ENCODE measurements at regions not wholly inside any gene's neighbourhood (a gene's known extent, or its start where the extent isn't known, plus 50 kb on each side); places are given as distances from the start of the nearest gene placed in this dataset.
"Not testable (repeated sequence)": the region's sequence is repeated elsewhere in the genome, so short reads cannot be mapped to it uniquely, and the experiment has no call there.

- Histone ChIP-seq H3K4me1 (ENCODE audit: insufficient read depth, low read length) (no peaks in the 10 kb centered on the region; the same call in 1 of the 2 replicates), H3K27ac (ENCODE audit: low read length) (no peak overlapping the region), H3K36me3 (ENCODE audit: insufficient read depth, low read depth, low read length) (no peaks in the 10 kb centered on the region), H3K9ac (ENCODE audit: low read depth, low read length) (no peak overlapping the region), H3K4me3 (ENCODE audit: low read length) (no peak overlapping the region), H3K27me3 (ENCODE audit: insufficient read depth, low read length) (no peaks in the 10 kb centered on the region), H3K9me3 (ENCODE audit: insufficient read depth, low read depth, low read length) (no peaks in the 10 kb centered on the region)
These were observed 137.8 kb upstream of the TSC22D1 start for GRCh38 chr13:44713788-44714469.

DNA sequence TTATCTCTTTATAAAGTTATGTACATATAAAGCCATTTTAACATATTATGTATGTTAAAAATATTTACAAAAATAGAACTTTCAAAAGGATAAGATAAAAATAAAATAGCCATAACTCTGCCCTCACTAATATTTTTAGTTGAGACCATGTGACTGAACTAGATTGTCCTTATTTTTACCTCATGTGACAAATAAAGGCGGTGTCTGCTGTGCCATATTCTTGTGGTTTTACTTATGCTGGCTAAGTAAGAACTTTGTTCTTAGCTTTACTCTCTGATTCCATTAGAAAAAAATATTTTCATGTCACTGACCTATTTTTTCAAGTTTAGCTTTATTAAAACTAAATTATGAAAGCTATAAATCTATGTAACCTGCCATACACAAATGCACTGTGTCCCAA, 135.6 kb upstream of the TSC22D1 start:
- no peaks in the 10 kb centered on the region for H3K36me3 ChIP-seq (ENCODE audit: insufficient read depth, low read depth, low read length)
- H3K27me3 ChIP-seq (ENCODE audit: insufficient read depth, low read length): no peaks in the 10 kb centered on the region
- no peak overlapping the region for H3K27ac ChIP-seq (ENCODE audit: low read length)
- H3K4me3 ChIP-seq (ENCODE audit: low read length): no peak overlapping the region
- H3K4me1 ChIP-seq (ENCODE audit: insufficient read depth, low read length): no peaks in the 10 kb centered on the region; the same call in 1 of the 2 replicates
- no peak overlapping the region for H3K9ac ChIP-seq (ENCODE audit: low read depth, low read length)
- H3K9me3 ChIP-seq (ENCODE audit: insufficient read depth, low read depth, low read length): no peaks in the 10 kb centered on the region

- H3K4me1 ChIP-seq (ENCODE audit: insufficient read depth, low read length): no peaks in the 10 kb centered on the region; the same call in 1 of the 2 replicates
- H3K9me3 ChIP-seq (ENCODE audit: insufficient read depth, low read depth, low read length): no peaks in the 10 kb centered on the region
- H3K27ac ChIP-seq (ENCODE audit: low read length): no peak overlapping the region
- no peak overlapping the region for H3K4me3 ChIP-seq (ENCODE audit: low read length)
- no peaks in the 10 kb centered on the region for H3K36me3 ChIP-seq (ENCODE audit: insufficient read depth, low read depth, low read length)
- no peaks in the 10 kb centered on the region for H3K27me3 ChIP-seq (ENCODE audit: insufficient read depth, low read length)
- H3K9ac ChIP-seq (ENCODE audit: low read depth, low read length): no peak overlapping the region
These were observed 134.4 kb upstream of the TSC22D1 start for GRCh38 chr13:44710576-44710975.

DNA sequence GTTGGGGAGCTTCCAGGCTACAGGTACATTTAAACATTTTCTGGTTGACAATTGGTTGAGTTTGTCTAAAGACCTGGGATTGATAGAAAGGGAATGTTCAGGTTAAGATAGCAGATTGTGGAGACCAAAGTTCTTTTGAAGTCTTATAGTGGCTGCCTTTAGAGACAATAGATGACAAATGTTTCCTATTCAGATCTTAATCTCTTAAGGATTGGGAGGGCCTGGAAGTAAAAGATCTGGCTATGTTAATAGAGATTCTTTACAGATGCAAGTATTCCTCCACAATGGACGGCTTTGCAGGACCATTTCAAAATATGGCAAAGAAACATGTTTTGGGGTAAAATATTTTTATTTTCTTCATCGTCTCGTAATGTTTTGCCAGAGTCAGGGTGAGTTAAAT, 128.7 kb upstream of the TSC22D1 start:
- not testable (repeated sequence) for H3K4me1 ChIP-seq (ENCODE audit: insufficient read depth, low read length); H3K27me3 ChIP-seq (ENCODE audit: insufficient read depth, low read length); H3K4me3 ChIP-seq (ENCODE audit: low read length); H3K9me3 ChIP-seq (ENCODE audit: insufficient read depth, low read depth, low read length); H3K36me3 ChIP-seq (ENCODE audit: insufficient read depth, low read depth, low read length); H3K27ac ChIP-seq (ENCODE audit: low read length); H3K9ac ChIP-seq (ENCODE audit: low read depth, low read length)

DNA sequence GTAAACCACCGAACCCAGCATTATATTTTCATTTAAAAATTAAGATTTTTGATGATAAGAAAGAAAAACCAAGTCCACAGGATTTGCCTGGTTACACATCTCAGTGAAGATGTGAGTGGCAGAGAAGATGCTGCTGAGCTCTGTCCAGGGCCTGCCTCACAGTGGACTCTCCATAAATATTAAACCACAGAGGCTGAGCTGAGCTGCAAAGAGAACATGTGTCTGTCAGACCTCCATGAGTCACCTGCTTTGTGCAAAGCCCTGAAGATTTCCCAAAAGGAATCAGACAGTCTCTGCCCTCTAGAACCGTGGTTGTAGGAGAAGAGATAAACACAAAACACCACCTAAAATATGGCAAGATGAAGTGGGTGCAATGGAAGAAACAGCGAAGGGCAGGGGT, 127.2 kb upstream of the TSC22D1 start:
- H3K4me3 ChIP-seq (ENCODE audit: low read length): no peak overlapping the region

DNA sequence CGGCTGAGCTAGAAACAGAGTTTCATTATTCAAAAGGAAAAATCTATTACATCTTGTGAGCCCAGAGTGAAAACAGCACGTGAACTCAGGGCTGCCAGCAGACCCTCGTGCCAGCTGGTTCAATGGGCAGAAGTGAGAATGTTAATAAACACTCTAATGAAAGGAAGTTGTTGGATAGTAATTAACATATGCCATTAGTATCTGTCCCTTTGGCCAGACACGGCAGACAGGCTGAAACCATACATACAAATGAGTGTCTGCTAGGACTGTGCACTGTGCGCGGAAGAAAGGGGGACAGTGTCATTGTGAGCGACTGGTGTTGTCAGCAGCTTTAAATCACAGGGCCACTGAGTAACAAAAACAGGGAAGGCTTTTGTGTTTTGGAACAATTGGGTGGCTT, 121.9 kb upstream of the TSC22D1 start:
- Histone ChIP-seq H3K4me1 (ENCODE audit: insufficient read depth, low read length) (no peaks in the 10 kb centered on the region), H3K27ac (ENCODE audit: low read length) (no peak overlapping the region), H3K27me3 (ENCODE audit: insufficient read depth, low read length) (no peaks in the 10 kb centered on the region), H3K9ac (ENCODE audit: low read depth, low read length) (no peak overlapping the region), H3K4me3 (ENCODE audit: low read length) (no peak overlapping the region), H3K36me3 (ENCODE audit: insufficient read depth, low read depth, low read length) (no peaks in the 10 kb centered on the region), H3K9me3 (ENCODE audit: insufficient read depth, low read depth, low read length) (no peaks in the 10 kb centered on the region)

More for the DNA sequence above, 127.2 kb upstream of the TSC22D1 start:
- no peaks in the 10 kb centered on the region for H3K4me1 ChIP-seq (ENCODE audit: insufficient read depth, low read length)
- H3K9me3 ChIP-seq (ENCODE audit: insufficient read depth, low read depth, low read length): no peaks in the 10 kb centered on the region
- H3K9ac ChIP-seq (ENCODE audit: low read depth, low read length): no peak overlapping the region
- H3K27me3 ChIP-seq (ENCODE audit: insufficient read depth, low read length): no peaks in the 10 kb centered on the region
- no peaks in the 10 kb centered on the region for H3K36me3 ChIP-seq (ENCODE audit: insufficient read depth, low read depth, low read length)
- no peak overlapping the region for H3K27ac ChIP-seq (ENCODE audit: low read length)

DNA sequence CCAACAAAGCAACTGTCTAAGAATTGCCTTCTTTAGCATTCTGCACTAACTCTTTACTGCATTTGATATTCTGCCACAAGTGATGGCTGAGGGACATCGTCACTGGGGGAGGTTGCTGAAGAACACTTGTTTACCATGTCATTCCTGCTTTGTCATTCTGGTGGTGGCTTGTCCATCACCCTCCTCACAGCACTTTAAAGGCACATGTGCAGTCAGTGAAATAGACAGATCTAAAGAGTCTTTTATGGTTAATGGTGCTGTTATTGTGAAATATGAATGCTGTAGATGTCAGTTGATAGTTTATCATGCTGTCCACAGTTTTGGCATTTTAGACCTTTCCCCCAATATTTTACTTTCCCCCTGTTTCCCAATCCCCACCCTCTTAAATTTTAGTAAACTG, 120.9 kb upstream of the TSC22D1 start:
- Histone ChIP-seq H3K36me3 (ENCODE audit: insufficient read depth, low read depth, low read length) (no peaks in the 10 kb centered on the region), H3K9me3 (ENCODE audit: insufficient read depth, low read depth, low read length) (no peaks in the 10 kb centered on the region), H3K4me3 (ENCODE audit: low read length) (no peak overlapping the region), H3K9ac (ENCODE audit: low read depth, low read length) (no peak overlapping the region), H3K27ac (ENCODE audit: low read length) (no peak overlapping the region), H3K4me1 (ENCODE audit: insufficient read depth, low read length) (no peaks in the 10 kb centered on the region), H3K27me3 (ENCODE audit: insufficient read depth, low read length) (no peaks in the 10 kb centered on the region)

DNA sequence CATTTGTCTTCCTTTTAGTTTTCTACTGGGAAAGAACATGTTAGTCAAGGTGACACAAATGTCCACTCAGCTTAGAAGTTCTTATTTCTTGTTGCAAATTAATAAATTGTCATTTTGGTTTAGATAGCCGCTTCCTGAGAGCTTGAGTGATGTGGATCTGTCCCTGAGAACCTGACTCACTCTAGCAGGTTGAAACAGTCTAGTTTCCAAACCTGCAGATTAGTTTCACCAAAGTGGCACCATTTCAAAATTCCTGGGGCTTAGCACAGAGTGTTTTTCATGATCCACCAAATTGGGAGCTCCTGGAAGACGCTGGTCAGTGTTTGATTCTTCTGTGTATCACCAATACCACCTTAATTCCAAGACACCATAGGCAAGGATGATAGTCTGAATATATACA, 119.4 kb upstream of the TSC22D1 start:
- Histone ChIP-seq H3K36me3 (ENCODE audit: insufficient read depth, low read depth, low read length) (no peaks in the 10 kb centered on the region), H3K4me3 (ENCODE audit: low read length) (no peak overlapping the region), H3K27ac (ENCODE audit: low read length) (no peak overlapping the region), H3K27me3 (ENCODE audit: insufficient read depth, low read length) (no peaks in the 10 kb centered on the region), H3K9me3 (ENCODE audit: insufficient read depth, low read depth, low read length) (no peaks in the 10 kb centered on the region), H3K9ac (ENCODE audit: low read depth, low read length) (no peak overlapping the region), H3K4me1 (ENCODE audit: insufficient read depth, low read length) (no peaks in the 10 kb centered on the region)

GRCh38 chr13:44694842-44695241, 118.7 kb upstream of the TSC22D1 start:
- Histone ChIP-seq H3K27ac (ENCODE audit: low read length) (no peak overlapping the region), H3K4me3 (ENCODE audit: low read length) (no peak overlapping the region), H3K4me1 (ENCODE audit: insufficient read depth, low read length) (no peaks in the 10 kb centered on the region), H3K9me3 (ENCODE audit: insufficient read depth, low read depth, low read length) (no peaks in the 10 kb centered on the region), H3K36me3 (ENCODE audit: insufficient read depth, low read depth, low read length) (no peaks in the 10 kb centered on the region), H3K27me3 (ENCODE audit: insufficient read depth, low read length) (no peaks in the 10 kb centered on the region), H3K9ac (ENCODE audit: low read depth, low read length) (no peak overlapping the region)

DNA sequence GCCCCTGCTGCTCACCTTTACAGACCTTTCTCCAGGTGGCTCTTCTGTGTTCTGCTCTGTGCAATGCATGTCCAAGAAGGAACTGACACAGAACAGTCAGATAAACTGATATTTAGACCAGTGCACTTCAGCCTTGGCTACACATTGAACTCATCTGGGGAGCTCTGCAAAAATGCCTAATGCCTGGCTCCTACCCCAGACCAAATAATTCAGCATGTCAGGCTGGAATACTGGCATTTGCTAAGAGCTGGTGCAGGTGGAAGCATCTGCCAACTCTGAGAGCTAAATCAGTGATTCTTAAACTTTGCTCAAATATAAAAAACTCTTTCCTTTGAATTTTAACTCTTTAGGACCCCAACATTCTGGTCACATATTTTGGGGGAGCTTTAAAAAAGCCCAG, 118.2 kb upstream of the TSC22D1 start:
- H3K9ac ChIP-seq (ENCODE audit: low read depth, low read length): no peak overlapping the region
- H3K36me3 ChIP-seq (ENCODE audit: insufficient read depth, low read depth, low read length): no peaks in the 10 kb centered on the region
- no peak overlapping the region for H3K4me3 ChIP-seq (ENCODE audit: low read length)
- H3K27ac ChIP-seq (ENCODE audit: low read length): no peak overlapping the region
- no peaks in the 10 kb centered on the region for H3K9me3 ChIP-seq (ENCODE audit: insufficient read depth, low read depth, low read length)
- no peaks in the 10 kb centered on the region for H3K4me1 ChIP-seq (ENCODE audit: insufficient read depth, low read length)
- H3K27me3 ChIP-seq (ENCODE audit: insufficient read depth, low read length): no peaks in the 10 kb centered on the region

GRCh38 chr13:44693156-44693764, 117.1 kb upstream of the TSC22D1 start:
- Histone ChIP-seq H3K27me3 (ENCODE audit: insufficient read depth, low read length) (no peaks in the 10 kb centered on the region), H3K27ac (ENCODE audit: low read length) (no peak overlapping the region), H3K36me3 (ENCODE audit: insufficient read depth, low read depth, low read length) (no peaks in the 10 kb centered on the region), H3K4me3 (ENCODE audit: low read length) (no peak overlapping the region), H3K4me1 (ENCODE audit: insufficient read depth, low read length) (no peaks in the 10 kb centered on the region), H3K9ac (ENCODE audit: low read depth, low read length) (no peak overlapping the region), H3K9me3 (ENCODE audit: insufficient read depth, low read depth, low read length) (no peaks in the 10 kb centered on the region)

DNA sequence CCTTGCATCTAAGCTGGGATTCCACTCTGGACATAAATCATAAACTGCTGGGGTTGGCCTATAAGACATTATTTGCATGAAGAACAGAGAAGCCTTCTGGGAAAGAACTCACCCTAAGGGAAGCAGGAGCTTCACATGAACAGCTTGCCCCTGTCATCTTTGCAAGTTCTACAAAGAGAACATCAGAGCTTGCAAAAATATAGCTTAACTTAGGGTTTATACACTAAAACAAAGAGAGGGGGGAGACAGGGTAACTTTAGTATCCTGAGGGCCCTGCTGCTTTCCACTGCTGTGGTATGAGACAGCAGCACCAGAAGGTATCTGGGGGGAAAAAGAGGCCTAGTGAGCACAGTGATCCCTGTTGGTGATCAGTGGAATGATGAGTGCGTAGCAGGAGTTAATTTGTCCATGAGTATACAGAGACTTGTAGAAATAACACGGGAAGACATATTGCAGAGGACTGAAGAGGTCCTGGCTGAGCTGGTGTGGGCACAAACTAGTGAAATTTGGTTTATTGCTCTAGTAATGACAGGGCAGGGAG, 116.1 kb upstream of the TSC22D1 start:
- Histone ChIP-seq H3K36me3 (ENCODE audit: insufficient read depth, low read depth, low read length) (no peaks in the 10 kb centered on the region), H3K4me1 (ENCODE audit: insufficient read depth, low read length) (no peaks in the 10 kb centered on the region), H3K9ac (ENCODE audit: low read depth, low read length) (no peak overlapping the region), H3K27me3 (ENCODE audit: insufficient read depth, low read length) (no peaks in the 10 kb centered on the region), H3K27ac (ENCODE audit: low read length) (no peak overlapping the region), H3K4me3 (ENCODE audit: low read length) (no peak overlapping the region), H3K9me3 (ENCODE audit: insufficient read depth, low read depth, low read length) (no peaks in the 10 kb centered on the region)

All from iPS-20b (cell line).